HUES48 (cell line): ENCODE measurements at regions not wholly inside any gene's neighbourhood (a gene's known extent, or its start where the extent isn't known, plus 50 kb on each side); places are given as distances from the start of the nearest gene placed in this dataset.
"Not testable (repeated sequence)": the region's sequence is repeated elsewhere in the genome, so short reads cannot be mapped to it uniquely, and the experiment has no call there.

Source experiments
- H3K27ac ChIP-seq: one replicate; pipeline ENCODE4 v1.7.0; 2013; ENCODE audit warnings: low read depth, low read length, inconsistent platforms
- H3K27me3 ChIP-seq: 2 replicates; pipeline ENCODE4 v1.6.1; 2013; ENCODE audit warnings: mild to moderate bottlenecking, low read length; ENCODE audit not compliant: control insufficient read depth, insufficient read depth
- H3K36me3 ChIP-seq: 2 replicates; pipeline ENCODE4 v1.6.1; 2013; ENCODE audit warnings: low read length; ENCODE audit not compliant: control insufficient read depth, insufficient read depth
- H3K4me1 ChIP-seq: 2 replicates; pipeline ENCODE4 v1.6.1; 2013; ENCODE audit warnings: mild to moderate bottlenecking, low read length; ENCODE audit not compliant: control insufficient read depth, insufficient read depth
- H3K4me3 ChIP-seq: 2 replicates; pipeline ENCODE4 v1.5.1; 2013; ENCODE audit warnings: mild to moderate bottlenecking, low read depth, low read length
- H3K9ac ChIP-seq: 2 replicates; pipeline ENCODE4 v1.6.1; 2013; ENCODE audit warnings: mild to moderate bottlenecking, low read depth, low read length, moderate library complexity
- H3K9me3 ChIP-seq: 2 replicates; pipeline ENCODE4 v1.6.1; 2013; ENCODE audit warnings: low read length; ENCODE audit not compliant: control insufficient read depth, insufficient read depth

DNA sequence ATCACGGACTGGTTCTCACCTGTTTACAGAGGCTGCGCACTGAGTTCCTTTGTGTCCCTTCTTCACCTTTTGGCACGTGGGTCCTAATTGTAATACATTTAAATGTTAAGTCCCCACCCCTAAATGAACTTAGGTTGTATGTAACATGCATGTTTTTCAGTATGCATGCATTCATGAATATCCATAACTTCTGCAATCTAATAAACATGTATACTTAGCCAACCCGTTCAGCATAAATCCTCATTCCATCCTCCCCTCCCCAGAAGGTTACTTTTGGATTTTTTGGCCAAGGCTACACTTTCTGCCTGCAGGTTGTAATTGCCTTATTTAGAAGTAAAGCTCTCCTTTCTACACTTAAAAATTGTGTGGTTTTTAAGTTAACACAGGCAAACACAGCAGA, 314.7 kb downstream of the SUCLG1 start:
- H3K9ac ChIP-seq: no peak overlapping the region
- no peaks in the 10 kb centered on the region for H3K9me3 ChIP-seq
- H3K4me1 ChIP-seq: no peaks in the 10 kb centered on the region
- no peaks in the 10 kb centered on the region for H3K27me3 ChIP-seq
- no peaks in the 10 kb centered on the region for H3K36me3 ChIP-seq
- no peak overlapping the region for H3K27ac ChIP-seq
- H3K4me3 ChIP-seq: no peak overlapping the region

DNA sequence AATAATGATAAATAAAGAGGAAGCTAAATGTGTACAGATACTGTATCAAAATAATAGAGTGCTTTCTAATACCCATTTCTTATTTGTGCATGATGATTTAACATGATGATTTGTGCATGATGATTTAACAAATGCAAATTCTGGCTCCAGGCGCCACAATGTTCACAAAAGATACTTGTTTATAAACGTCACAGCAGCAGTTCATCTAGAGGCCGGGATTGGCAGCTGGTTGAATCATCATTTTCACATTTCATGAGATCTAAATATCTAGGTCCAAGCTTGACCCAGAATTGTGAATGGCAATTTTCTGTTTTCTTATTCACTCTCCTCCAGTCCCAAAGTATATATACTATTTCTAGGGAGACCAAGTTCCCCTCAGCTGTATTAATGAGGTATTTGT, 322.0 kb downstream of the SUCLG1 start:
- Histone ChIP-seq H3K36me3 (no peaks in the 10 kb centered on the region), H3K27ac (no peak overlapping the region), H3K4me3 (no peak overlapping the region), H3K27me3 (no peaks in the 10 kb centered on the region), H3K9me3 (no peaks in the 10 kb centered on the region), H3K4me1 (no peaks in the 10 kb centered on the region), H3K9ac (no peak overlapping the region)

DNA sequence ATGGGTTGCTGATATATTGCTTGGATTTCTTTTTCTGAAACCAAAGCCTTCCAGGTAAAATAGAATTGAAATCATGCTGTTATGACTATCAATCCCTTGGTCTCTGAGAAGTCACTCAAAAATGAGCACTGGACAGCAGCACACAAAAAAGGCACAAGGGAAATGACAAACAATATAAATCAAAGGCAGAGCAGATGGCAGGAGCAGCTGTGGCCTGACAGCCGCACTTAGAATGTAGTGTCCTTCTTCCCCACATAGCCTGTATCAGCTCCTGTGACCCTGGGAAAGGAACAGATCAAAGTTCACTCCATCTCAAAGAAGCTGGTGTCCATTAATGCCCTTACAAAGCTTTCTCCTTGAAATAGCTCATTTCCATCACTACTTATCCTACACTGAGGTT, 326.7 kb downstream of the SUCLG1 start:
- H3K9me3 ChIP-seq: no peaks in the 10 kb centered on the region; the same call in 1 of the 2 replicates
- H3K9ac ChIP-seq: no peak overlapping the region
- no peaks in the 10 kb centered on the region for H3K27me3 ChIP-seq
- no peaks in the 10 kb centered on the region for H3K4me1 ChIP-seq
- no peak overlapping the region for H3K27ac ChIP-seq
- no peak overlapping the region for H3K4me3 ChIP-seq
- no peaks in the 10 kb centered on the region for H3K36me3 ChIP-seq

DNA sequence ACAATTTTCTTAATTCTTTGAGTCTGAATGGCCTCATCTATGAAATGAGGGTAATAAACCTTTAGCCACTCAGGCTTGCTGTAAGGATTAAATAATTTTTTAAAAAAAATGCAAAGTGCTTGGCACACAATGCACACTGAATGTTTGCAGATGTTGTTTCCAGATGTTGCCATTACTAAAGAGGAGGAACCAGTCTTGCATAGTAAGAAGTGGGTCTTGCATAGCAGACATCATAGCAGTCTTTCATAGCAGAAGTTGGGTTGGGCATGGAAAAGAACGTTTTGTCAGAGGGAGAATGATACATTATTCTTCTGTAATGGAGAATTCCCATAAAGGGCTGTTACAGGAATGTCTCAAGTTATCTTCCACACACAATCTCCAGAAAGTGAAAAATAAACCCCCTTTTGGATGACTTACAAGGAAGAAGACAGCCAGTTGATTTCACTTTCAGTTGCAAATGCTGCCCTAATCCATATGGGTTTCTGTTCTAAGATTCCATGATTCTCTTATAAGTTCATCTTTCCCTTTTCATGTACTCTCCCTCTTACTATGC, 327.7 kb downstream of the SUCLG1 start:
- no peaks in the 10 kb centered on the region for H3K4me1 ChIP-seq
- no peaks in the 10 kb centered on the region for H3K36me3 ChIP-seq
- H3K27me3 ChIP-seq: no peaks in the 10 kb centered on the region
- no peak overlapping the region for H3K4me3 ChIP-seq
- H3K9ac ChIP-seq: no peak overlapping the region
- H3K27ac ChIP-seq: no peak overlapping the region
- no peaks in the 10 kb centered on the region; the same call in 1 of the 2 replicates for H3K9me3 ChIP-seq

DNA sequence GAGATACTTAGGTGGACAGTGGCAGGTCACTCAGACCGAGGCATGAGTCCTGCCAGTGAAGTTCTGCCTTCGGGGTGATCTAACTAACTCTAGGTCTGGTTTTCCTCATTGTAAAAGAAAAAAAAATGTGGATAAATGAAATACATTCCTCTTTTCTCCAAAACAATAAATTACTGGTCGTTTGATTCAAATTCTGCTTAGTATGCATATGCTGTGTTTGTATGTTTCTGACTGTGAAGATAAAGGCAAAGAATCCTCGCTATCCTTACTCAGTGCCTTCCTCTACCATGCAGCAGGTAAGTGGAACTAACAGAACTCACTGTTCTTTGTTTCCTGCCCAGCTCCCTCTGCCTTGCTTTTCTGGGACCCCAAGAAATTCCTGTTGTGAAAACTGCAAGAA, 330.1 kb downstream of the SUCLG1 start:
- no peak overlapping the region for H3K27ac ChIP-seq
- H3K36me3 ChIP-seq: no peaks in the 10 kb centered on the region
- no peaks in the 10 kb centered on the region for H3K27me3 ChIP-seq
- no peak overlapping the region for H3K9ac ChIP-seq
- H3K4me3 ChIP-seq: no peak overlapping the region
- no peaks in the 10 kb centered on the region for H3K4me1 ChIP-seq
- H3K9me3 ChIP-seq: no peaks in the 10 kb centered on the region; the same call in 1 of the 2 replicates

DNA sequence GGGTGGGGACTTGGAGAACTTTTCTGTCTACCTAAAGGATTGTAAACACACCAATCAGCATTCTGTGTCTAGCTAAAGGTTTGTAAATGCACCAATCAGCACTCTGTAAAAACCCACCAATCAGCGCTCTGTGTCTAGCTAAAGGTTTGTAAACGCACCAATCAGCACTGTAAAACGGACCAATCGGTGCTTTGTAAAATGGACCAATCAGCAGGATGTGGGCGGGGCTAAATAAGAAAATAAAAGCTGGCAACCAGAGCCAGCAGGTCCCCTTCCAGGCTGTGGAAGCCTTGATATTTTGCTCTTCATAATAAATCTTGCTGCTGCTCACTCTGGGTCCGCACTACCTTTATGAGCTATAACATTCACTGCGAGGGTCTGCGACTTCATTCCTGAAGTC, 331.3 kb downstream of the SUCLG1 start:
- H3K27ac ChIP-seq, H3K36me3 ChIP-seq, H3K9me3 ChIP-seq, H3K27me3 ChIP-seq, H3K9ac ChIP-seq, H3K4me1 ChIP-seq, H3K4me3 ChIP-seq: not testable (repeated sequence)

DNA sequence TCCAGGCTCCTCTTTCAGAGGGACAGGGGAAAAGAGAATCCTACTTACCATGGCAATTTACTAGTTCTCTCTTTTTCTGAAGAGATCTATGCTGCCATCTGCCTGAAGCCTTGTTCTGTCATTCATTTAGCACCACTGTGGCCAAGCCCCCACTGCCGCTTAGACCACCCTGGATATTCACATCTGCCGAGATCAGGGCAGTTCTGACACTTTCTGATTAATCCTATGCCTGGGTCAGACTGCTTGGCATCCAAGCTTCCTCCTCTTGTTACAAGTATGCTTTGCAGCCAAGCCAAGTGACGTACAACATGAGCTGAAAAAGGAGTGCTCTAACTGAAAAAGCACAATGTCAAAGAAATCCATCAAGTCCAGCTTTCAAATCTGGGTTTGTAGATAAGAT, 332.6 kb downstream of the SUCLG1 start:
- Histone ChIP-seq H3K27me3 (no peaks in the 10 kb centered on the region), H3K9ac (no peak overlapping the region), H3K9me3 (no peaks in the 10 kb centered on the region; the same call in 1 of the 2 replicates), H3K4me3 (no peak overlapping the region), H3K36me3 (no peaks in the 10 kb centered on the region), H3K27ac (no peak overlapping the region), H3K4me1 (no peaks in the 10 kb centered on the region)

DNA sequence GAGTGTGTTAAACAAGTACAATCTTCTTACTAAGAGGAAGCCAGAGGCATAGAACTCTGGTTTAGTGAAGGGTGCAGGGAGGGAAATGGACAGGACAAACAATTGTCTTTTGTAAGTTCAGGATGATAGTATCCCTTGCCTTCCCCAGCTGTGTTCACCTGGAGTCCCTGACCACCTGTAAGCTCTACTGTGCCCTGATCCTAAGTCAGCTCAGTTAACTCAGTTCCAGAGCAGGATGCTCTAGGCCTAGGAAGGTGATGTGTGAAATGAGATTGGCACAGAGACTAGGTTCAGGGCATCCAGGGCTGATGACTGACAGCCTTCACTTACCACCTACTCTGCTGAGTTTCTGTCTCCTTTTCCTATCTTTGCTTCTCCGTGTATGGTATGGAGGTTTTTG, 333.0 kb downstream of the SUCLG1 start:
- no peaks in the 10 kb centered on the region; the same call in 1 of the 2 replicates for H3K9me3 ChIP-seq
- no peaks in the 10 kb centered on the region for H3K4me1 ChIP-seq
- H3K4me3 ChIP-seq: no peak overlapping the region
- H3K36me3 ChIP-seq: no peaks in the 10 kb centered on the region
- H3K27ac ChIP-seq: no peak overlapping the region
- H3K9ac ChIP-seq: no peak overlapping the region
- no peaks in the 10 kb centered on the region for H3K27me3 ChIP-seq

DNA sequence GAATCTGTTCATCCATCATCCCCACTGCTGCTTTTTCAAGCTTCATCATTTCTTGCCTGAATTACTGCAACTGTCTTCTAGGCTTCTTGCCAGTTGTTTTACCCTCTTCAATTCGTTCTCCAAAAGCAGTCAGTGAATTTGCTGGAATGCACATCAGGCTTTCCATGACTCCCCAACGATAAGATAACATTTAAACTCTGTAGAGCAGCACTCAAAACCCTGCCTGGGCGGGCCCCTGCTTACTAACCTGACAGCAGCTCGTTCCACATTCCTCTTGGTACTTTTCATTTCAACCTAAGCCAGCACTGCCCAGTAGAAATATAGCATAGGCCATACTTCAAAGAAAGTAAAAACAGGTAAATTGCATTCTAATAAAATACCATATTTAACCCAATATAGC, 342.9 kb downstream of the SUCLG1 start:
- Histone ChIP-seq H3K4me1 (no peaks in the 10 kb centered on the region), H3K4me3 (no peak overlapping the region), H3K36me3 (no peaks in the 10 kb centered on the region), H3K9ac (no peak overlapping the region), H3K27ac (no peak overlapping the region), H3K9me3 (peaks cover 7% of the 10 kb centered on the region; the same call in 1 of the 2 replicates), H3K27me3 (no peaks in the 10 kb centered on the region)

DNA sequence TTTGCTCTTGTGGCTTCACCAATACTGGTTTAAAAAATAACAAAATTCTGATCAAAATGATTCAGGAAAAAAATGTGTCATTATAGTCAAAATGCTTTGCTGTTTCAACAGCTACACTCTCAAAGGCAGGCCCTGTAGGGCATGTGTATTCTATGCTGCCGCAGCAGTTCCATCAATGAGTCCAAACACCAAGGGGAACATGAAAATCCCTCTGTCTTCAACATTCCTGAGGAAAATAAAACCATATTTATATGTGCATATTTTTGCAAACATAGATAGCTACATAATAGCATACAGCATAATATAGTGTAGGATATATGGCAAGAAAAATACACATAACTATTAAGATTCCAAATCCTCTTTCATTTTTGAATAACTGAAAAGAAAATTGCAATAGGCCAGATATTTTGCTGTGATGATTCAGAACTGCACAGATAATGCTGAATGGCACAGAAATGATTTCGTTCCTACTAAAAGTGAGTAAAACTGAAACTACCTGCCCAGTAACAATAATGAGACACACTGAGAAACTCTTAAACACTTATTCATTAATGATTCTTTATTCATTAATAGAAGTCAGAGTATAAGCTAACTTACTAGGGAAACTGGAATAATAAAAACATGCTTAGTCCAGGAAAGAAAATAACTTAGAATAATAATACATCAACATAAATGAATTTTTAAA, 343.8 kb downstream of the SUCLG1 start:
- Histone ChIP-seq H3K9me3 (peaks cover 7% of the 10 kb centered on the region; the same call in 1 of the 2 replicates), H3K36me3 (no peaks in the 10 kb centered on the region), H3K9ac (no peak overlapping the region), H3K4me1 (no peaks in the 10 kb centered on the region), H3K27me3 (no peaks in the 10 kb centered on the region), H3K27ac (no peak overlapping the region), H3K4me3 (no peak overlapping the region)

DNA sequence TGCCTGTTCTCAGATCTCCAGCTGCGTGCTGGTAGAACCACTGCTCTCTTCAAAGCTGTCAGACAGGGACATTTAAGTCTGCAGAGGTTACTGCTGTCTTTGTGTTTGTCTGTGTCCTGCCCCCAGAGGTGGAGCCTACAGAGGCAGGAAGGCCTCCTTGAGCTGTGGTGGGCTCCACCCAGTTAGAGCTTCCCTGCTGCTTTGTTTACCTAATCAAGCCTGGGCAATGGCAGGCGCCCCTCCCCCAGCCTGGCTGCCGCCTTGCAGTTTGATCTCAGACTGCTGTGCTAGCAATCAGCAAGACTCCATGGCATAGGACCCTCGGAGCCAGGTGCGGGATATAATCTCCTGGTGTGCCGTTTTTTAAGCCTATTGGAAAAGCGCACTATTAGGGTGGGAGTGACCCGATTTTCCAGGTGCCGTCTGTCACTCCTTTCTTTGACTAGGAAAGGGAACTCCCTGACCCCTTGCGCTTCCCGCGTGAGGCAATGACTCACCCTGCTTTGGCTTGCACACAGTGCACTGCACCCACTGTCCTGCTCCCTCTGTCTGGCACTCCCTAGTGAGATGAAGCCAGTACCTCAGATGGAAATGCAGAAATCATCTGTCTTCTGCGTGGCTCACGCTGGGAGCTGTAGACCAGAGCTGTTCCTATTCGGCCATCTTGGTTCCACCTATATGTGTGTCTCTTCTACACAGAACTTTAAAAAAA, 355.1 kb downstream of the SUCLG1 start:
- not testable (repeated sequence) for H3K36me3 ChIP-seq, H3K27me3 ChIP-seq, H3K4me3 ChIP-seq, H3K4me1 ChIP-seq, H3K9ac ChIP-seq, H3K27ac ChIP-seq
- peaks cover 14% of the 10 kb centered on the region for H3K9me3 ChIP-seq
